NB4 (cell line): ENCODE measurements at regions not wholly inside any gene's neighbourhood (a gene's known extent, or its start where the extent isn't known, plus 50 kb on each side); places are given as distances from the start of the nearest gene placed in this dataset.
"Not testable (repeated sequence)": the region's sequence is repeated elsewhere in the genome, so short reads cannot be mapped to it uniquely, and the experiment has no call there.

Source experiments
- DNase-seq: peaks from one replicate; pipeline ENCODE4 v3.0.0; 2010; ENCODE audit warnings: low read depth
- H3K4me3 ChIP-seq: one replicate; pipeline ENCODE4 v1.5.1; 2011; ENCODE audit warnings: mild to moderate bottlenecking, low read depth, low read length, moderate library complexity
- CTCF ChIP-seq: IDR thresholded peaks from one replicate; pipeline ENCODE4 v1.5.1; 2012; ENCODE audit warnings: low read depth, low read length
- MAX ChIP-seq: IDR thresholded peaks from 2 replicates; pipeline ENCODE4 v1.6.1; 2011; ENCODE audit warnings: low read depth, low read length
- MYC ChIP-seq: IDR thresholded peaks from 2 replicates; pipeline ENCODE4 v1.6.1; 2011; ENCODE audit warnings: low read depth, low read length
- POLR2A ChIP-seq: IDR thresholded peaks from 2 replicates; pipeline ENCODE4 v1.6.1; 2011; ENCODE audit warnings: mild to moderate bottlenecking; ENCODE audit not compliant: insufficient read length; ENCODE audit errors: extremely low read depth

GRCh38 chr4:82108506-82108905 is 265.3 kb downstream of the HNRNPD start:
- no peak for DNase-seq
- no peak overlapping the region for H3K4me3 ChIP-seq
- no peak for TF ChIP-seq MAX

GRCh38 chr4:82104578-82104977 is 269.2 kb downstream of the HNRNPD start:
- TF ChIP-seq MYC (no peak), MAX (no peak), CTCF (no peak), POLR2A (no peak)
- no peak overlapping the region for H3K4me3 ChIP-seq
- no peak for DNase-seq

- DNase-seq: no peak
- H3K4me3 ChIP-seq: no peak overlapping the region
- no peak for TF ChIP-seq MAX
- TF ChIP-seq CTCF: no peak
- TF ChIP-seq MYC: no peak
- no peak for TF ChIP-seq POLR2A
Measured at GRCh38 chr4:82099928-82100579, 273.7 kb downstream of the HNRNPD start.

- no peak overlapping the region for H3K4me3 ChIP-seq
- no peak for TF ChIP-seq MYC
- TF ChIP-seq MAX: no peak
- TF ChIP-seq CTCF: no peak
- no peak for TF ChIP-seq POLR2A
- DNase-seq: peak; percentile 76
Measured at GRCh38 chr4:82097504-82097903, 276.3 kb downstream of the HNRNPD start.

GRCh38 chr4:82090717-82091116 is 283.1 kb downstream of the HNRNPD start:
- TF ChIP-seq POLR2A: no peak
- no peak overlapping the region for H3K4me3 ChIP-seq
- DNase-seq: no peak

- H3K4me3 ChIP-seq: no peak overlapping the region
- DNase-seq: no peak
- no peak for TF ChIP-seq MAX
- no peak for TF ChIP-seq CTCF
- no peak for TF ChIP-seq MYC
- TF ChIP-seq POLR2A: no peak
Measured at GRCh38 chr4:82084747-82085146, 289.0 kb downstream of the HNRNPD start.

- not testable (repeated sequence) for DNase-seq, H3K4me3 ChIP-seq
Measured at GRCh38 chr4:82077471-82077995, 296.3 kb downstream of the HNRNPD start.
